Loucy (cell line): ENCODE measurements at regions not wholly inside any gene's neighbourhood (a gene's known extent, or its start where the extent isn't known, plus 50 kb on each side); places are given as distances from the start of the nearest gene placed in this dataset.
"Not testable (repeated sequence)": the region's sequence is repeated elsewhere in the genome, so short reads cannot be mapped to it uniquely, and the experiment has no call there.

Experiments
- H2AFZ ChIP-seq: fragments of 200-600 bp; sonication (generic); 2 replicates; pipeline ENCODE4 v1.6.0; 2016; ENCODE audit warnings: antibody characterized with exemption, mild to moderate bottlenecking, low read length, moderate library complexity
- H3F3A ChIP-seq: fragments of 200-600 bp; 2 replicates; pipeline ENCODE4 v1.6.0; 2016; ENCODE audit warnings: antibody characterized with exemption, low read depth, mild to moderate bottlenecking
- H3K27me3 ChIP-seq: fragments of 200-600 bp; sonication (generic); 2 replicates; pipeline ENCODE4 v1.6.1; 2014; ENCODE audit warnings: low read length, mild to moderate bottlenecking; ENCODE audit not compliant: insufficient read depth, poor library complexity, severe bottlenecking
- H3K36me3 ChIP-seq: fragments of 200-600 bp; sonication (generic); 2 replicates; pipeline ENCODE4 v1.6.1; 2016; ENCODE audit warnings: low read length; ENCODE audit not compliant: insufficient read depth
- H3K4me1 ChIP-seq: fragments of 200-600 bp; sonication (generic); 2 replicates; pipeline ENCODE4 v1.5.1; 2014; ENCODE audit warnings: low read length, mild to moderate bottlenecking; ENCODE audit not compliant: insufficient read depth, poor library complexity, severe bottlenecking
- H3K4me2 ChIP-seq: fragments of 200-600 bp; sonication (generic); 2 replicates; pipeline ENCODE4 v1.6.0; 2014; ENCODE audit warnings: antibody characterized with exemption, low read length, low read depth, mild to moderate bottlenecking; ENCODE audit not compliant: poor library complexity, severe bottlenecking
- H3K4me3 ChIP-seq: fragments of 200-600 bp; sonication (generic); 2 replicates; pipeline ENCODE4 v1.5.1; 2014; ENCODE audit warnings: low read length, mild to moderate bottlenecking, mixed read lengths; ENCODE audit not compliant: poor library complexity, severe bottlenecking
- H3K79me2 ChIP-seq: fragments of 200-600 bp; sonication (generic); 2 replicates; pipeline ENCODE4 v1.6.1; 2014; ENCODE audit warnings: low read length; ENCODE audit not compliant: insufficient read depth
- H3K9ac ChIP-seq: fragments of 200-600 bp; sonication (generic); 2 replicates; pipeline ENCODE4 v1.6.0; 2014; ENCODE audit warnings: mild to moderate bottlenecking, low read depth, low read length, moderate library complexity; ENCODE audit not compliant: poor library complexity, severe bottlenecking
- H3K9me2 ChIP-seq: fragments of 200-600 bp; sonication (generic); replicated peaks from 2 replicates; pipeline ENCODE4 v1.6.1; 2016; ENCODE audit warnings: low read depth, low read length, mixed read lengths
- H3K9me3 ChIP-seq: fragments of 200-600 bp; sonication (generic); 2 replicates; pipeline ENCODE4 v1.6.1; 2014; ENCODE audit warnings: mild to moderate bottlenecking, antibody characterized with exemption, low read length, low read depth; ENCODE audit not compliant: insufficient read depth
- H4K20me1 ChIP-seq: fragments of 200-600 bp; sonication (generic); 2 replicates; pipeline ENCODE4 v1.6.0; 2014; ENCODE audit warnings: antibody characterized with exemption, low read length, mild to moderate bottlenecking; ENCODE audit not compliant: insufficient read depth, poor library complexity, severe bottlenecking

DNA sequence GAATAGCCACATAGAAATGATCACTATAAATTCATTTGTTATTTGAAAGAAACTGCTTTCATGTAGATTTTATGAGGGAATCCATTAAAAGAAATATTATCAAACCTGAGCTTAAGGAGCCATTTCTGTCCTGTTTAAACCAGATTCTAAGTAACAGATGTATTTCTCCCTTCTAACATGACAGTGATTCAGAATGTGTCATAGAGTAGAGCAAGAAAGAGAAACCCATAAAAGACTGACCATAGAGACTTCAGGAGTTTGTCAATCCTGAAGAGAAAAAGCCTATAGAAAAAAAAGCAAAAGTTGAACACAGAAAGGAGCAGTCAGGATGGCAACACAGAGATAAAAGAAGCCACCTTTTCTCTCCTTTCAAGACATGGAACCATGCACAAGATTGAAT is 390.6 kb downstream of the PRIM2 start:
- H3K4me2 ChIP-seq, H3K27me3 ChIP-seq, H3K4me1 ChIP-seq, H3K79me2 ChIP-seq, H4K20me1 ChIP-seq, H2AFZ ChIP-seq, H3K36me3 ChIP-seq, H3K9me3 ChIP-seq, H3F3A ChIP-seq, H3K9me2 ChIP-seq, H3K4me3 ChIP-seq, H3K9ac ChIP-seq: not testable (repeated sequence)

- not testable (repeated sequence) for H4K20me1 ChIP-seq, H3K4me3 ChIP-seq, H3K79me2 ChIP-seq, H3K36me3 ChIP-seq, H3K4me2 ChIP-seq, H3K27me3 ChIP-seq, H3F3A ChIP-seq, H3K9me2 ChIP-seq, H2AFZ ChIP-seq, H3K9me3 ChIP-seq, H3K4me1 ChIP-seq, H3K9ac ChIP-seq
These were observed 405.1 kb downstream of the PRIM2 start for GRCh38 chr6:57722546-57722945.

DNA sequence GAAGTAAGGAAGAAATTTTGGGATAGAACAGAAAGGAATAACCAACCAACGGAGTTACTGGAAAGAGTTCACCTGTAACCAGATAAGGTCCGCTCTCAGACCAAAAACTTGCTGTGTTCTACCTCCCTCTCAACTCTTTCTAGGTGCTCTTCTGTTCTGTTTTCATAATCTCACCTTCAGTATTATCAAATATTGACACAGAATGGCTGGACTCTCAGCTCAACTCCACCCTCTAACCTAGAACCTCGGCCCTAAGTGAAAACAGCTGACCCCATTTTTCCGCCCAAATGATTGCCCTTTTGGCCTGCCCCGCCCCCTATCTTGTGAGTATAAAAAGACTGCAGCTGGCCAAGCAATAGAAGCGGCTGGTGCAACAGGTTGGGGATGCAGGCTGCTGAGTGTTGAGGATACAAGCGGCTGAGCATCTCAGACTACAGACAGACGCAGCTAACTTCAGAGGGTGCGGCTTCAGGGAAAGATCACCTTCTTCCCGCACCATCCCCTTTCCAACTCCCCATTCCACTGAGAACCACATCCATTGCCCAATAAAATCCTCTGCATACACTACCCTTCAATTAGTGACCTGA is 406.5 kb downstream of the PRIM2 start:
- not testable (repeated sequence) for H3K4me3 ChIP-seq, H3F3A ChIP-seq, H3K9me2 ChIP-seq, H3K27me3 ChIP-seq, H3K79me2 ChIP-seq, H3K4me1 ChIP-seq, H2AFZ ChIP-seq, H4K20me1 ChIP-seq, H3K36me3 ChIP-seq, H3K9ac ChIP-seq, H3K9me3 ChIP-seq, H3K4me2 ChIP-seq

DNA sequence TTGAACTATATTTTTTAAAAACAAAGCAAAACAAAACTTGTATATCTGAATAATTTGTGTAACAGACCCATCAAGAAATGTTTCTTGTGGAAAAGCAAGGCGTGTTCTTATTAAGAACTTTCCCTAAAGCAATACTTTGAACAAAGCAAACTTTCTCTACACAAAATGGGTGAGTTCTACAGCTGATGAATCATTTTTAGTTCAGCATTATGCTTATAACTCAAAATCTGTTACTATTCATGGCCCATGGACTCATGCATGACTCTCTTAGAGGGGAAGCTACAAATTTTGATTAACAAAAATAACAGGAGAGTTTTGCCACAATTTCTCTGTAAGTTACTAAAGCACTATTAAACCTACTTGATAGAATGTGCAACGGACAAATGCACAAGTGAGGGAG is 412.0 kb downstream of the PRIM2 start:
- not testable (repeated sequence) for H2AFZ ChIP-seq, H3F3A ChIP-seq, H4K20me1 ChIP-seq, H3K79me2 ChIP-seq, H3K4me3 ChIP-seq, H3K4me2 ChIP-seq, H3K27me3 ChIP-seq, H3K9ac ChIP-seq, H3K4me1 ChIP-seq, H3K9me2 ChIP-seq, H3K9me3 ChIP-seq, H3K36me3 ChIP-seq

- not testable (repeated sequence) for H4K20me1 ChIP-seq, H3K4me3 ChIP-seq, H2AFZ ChIP-seq, H3K9me3 ChIP-seq, H3K4me1 ChIP-seq, H3K9me2 ChIP-seq, H3K4me2 ChIP-seq, H3K79me2 ChIP-seq, H3K27me3 ChIP-seq, H3K9ac ChIP-seq, H3F3A ChIP-seq, H3K36me3 ChIP-seq
These were observed 413.3 kb downstream of the PRIM2 start for GRCh38 chr6:57730726-57731125.

DNA sequence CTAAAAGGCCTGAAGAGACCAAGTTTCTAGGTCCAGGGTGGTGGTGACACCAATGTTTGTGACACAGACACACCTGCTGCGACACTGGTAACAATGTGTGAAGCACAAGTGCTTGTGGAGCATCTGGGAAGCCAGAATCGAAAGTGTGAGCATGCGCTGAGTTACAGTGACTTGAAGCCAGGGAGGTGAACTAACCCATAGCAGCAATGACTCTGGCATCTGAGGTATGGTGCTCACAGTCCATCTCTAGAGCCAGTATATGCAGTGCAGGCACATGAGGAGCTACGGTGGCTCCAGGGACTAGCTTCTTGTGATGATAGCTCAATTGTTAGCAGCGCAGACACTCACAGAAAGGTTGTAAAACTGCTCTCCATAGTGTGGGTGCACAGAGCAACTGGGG is 430.3 kb downstream of the PRIM2 start:
- H3K79me2 ChIP-seq, H4K20me1 ChIP-seq, H2AFZ ChIP-seq, H3F3A ChIP-seq, H3K4me2 ChIP-seq, H3K9me3 ChIP-seq, H3K4me1 ChIP-seq, H3K36me3 ChIP-seq, H3K9me2 ChIP-seq, H3K9ac ChIP-seq, H3K27me3 ChIP-seq, H3K4me3 ChIP-seq: not testable (repeated sequence)

- not testable (repeated sequence) for H3K4me2 ChIP-seq, H3K4me1 ChIP-seq, H4K20me1 ChIP-seq, H2AFZ ChIP-seq, H3K9me2 ChIP-seq, H3K4me3 ChIP-seq, H3K36me3 ChIP-seq, H3K9me3 ChIP-seq, H3K9ac ChIP-seq, H3K79me2 ChIP-seq, H3F3A ChIP-seq, H3K27me3 ChIP-seq
These were observed 442.4 kb downstream of the PRIM2 start for GRCh38 chr6:57759850-57760249.
